Nephron progenitor cell (in vitro differentiated cells): ENCODE measurements at regions not wholly inside any gene's neighbourhood (a gene's known extent, or its start where the extent isn't known, plus 50 kb on each side); places are given as distances from the start of the nearest gene placed in this dataset.

ENCODE experiments used
- DNase-seq: peaks from one replicate; pipeline ENCODE4 v3.0.0; 2021
- H3K27ac Mint-ChIP-seq: 2 replicates; pipeline ENCODE4 v1.8.0; 2021; ENCODE audit warnings: mild to moderate bottlenecking, moderate library complexity, mixed read lengths
- H3K27me3 Mint-ChIP-seq: 2 replicates; pipeline ENCODE4 v1.8.0; 2021; ENCODE audit warnings: mild to moderate bottlenecking, low read depth, mixed read lengths; ENCODE audit not compliant: poor library complexity
- H3K36me3 Mint-ChIP-seq: 2 replicates; pipeline ENCODE4 v1.8.0; 2021; ENCODE audit warnings: low read depth, mixed read lengths
- H3K4me1 Mint-ChIP-seq: 2 replicates; pipeline ENCODE4 v1.8.0; 2021; ENCODE audit warnings: mixed read lengths
- H3K4me3 Mint-ChIP-seq: 2 replicates; pipeline ENCODE4 v1.8.0; 2021; ENCODE audit warnings: mild to moderate bottlenecking, moderate library complexity, mixed read lengths
- H3K9me3 Mint-ChIP-seq: 2 replicates; pipeline ENCODE4 v1.8.0; 2021; ENCODE audit warnings: mild to moderate bottlenecking, moderate library complexity, mixed read lengths
- TF ChIP-seq, protein P1 (sequence below): fragments of 200-600 bp; sonication (generic); IDR thresholded peaks from 2 replicates; pipeline ENCODE4 v1.5.0; 2021; ENCODE audit warnings: antibody characterized with exemption

DNA sequence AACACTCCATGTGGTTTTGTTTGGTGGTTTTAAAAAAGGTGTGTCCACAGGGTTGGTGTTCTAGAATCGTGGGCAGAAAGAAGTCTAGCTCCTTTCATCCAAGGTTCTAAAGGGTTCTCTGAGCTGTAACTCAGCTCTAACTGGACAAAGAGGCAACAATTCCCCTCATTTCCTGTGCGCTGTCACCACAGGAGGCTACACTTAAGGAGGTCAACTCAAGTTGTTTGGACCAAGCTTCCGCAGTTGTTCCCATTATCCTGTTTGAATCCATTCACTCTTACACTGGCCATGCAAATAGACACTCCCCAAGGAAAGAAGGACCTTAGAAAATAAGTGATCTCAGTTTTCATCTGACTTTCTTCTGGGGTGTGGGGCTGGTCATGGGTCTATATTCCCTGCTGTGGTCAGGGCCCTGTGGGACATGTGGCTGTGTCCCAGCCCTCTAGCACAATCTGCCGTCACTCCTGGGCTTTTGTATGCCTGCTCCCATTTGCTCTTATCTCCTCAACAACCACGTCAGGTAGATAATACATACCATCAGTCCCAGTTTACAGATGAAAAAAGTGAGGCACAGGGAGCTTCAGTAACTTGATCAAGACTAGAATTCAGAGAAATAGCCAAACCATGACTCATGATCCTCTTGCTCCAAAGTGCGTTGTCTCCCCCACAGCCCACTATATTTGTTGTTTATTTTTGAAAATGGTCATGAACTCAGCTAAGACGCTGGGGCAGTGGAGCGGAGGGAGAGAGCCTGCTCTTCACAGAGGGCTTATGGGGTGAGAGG lies 103.6 kb downstream of the RHOU start:
- peaks cover 10% of the 10 kb centered on the region for H3K36me3 Mint-ChIP-seq
- no peak for DNase-seq
- H3K4me1 Mint-ChIP-seq: peaks cover 55% of the 10 kb centered on the region
- H3K27me3 Mint-ChIP-seq: peaks cover 6% of the 10 kb centered on the region
- H3K27ac Mint-ChIP-seq: peak overlapping the region; percentile 97
- H3K9me3 Mint-ChIP-seq: peaks cover 21% of the 10 kb centered on the region
- H3K4me3 Mint-ChIP-seq: no peak overlapping the region
- TF ChIP-seq, protein P1, sequence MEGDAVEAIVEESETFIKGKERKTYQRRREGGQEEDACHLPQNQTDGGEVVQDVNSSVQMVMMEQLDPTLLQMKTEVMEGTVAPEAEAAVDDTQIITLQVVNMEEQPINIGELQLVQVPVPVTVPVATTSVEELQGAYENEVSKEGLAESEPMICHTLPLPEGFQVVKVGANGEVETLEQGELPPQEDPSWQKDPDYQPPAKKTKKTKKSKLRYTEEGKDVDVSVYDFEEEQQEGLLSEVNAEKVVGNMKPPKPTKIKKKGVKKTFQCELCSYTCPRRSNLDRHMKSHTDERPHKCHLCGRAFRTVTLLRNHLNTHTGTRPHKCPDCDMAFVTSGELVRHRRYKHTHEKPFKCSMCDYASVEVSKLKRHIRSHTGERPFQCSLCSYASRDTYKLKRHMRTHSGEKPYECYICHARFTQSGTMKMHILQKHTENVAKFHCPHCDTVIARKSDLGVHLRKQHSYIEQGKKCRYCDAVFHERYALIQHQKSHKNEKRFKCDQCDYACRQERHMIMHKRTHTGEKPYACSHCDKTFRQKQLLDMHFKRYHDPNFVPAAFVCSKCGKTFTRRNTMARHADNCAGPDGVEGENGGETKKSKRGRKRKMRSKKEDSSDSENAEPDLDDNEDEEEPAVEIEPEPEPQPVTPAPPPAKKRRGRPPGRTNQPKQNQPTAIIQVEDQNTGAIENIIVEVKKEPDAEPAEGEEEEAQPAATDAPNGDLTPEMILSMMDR: no peak

DNA sequence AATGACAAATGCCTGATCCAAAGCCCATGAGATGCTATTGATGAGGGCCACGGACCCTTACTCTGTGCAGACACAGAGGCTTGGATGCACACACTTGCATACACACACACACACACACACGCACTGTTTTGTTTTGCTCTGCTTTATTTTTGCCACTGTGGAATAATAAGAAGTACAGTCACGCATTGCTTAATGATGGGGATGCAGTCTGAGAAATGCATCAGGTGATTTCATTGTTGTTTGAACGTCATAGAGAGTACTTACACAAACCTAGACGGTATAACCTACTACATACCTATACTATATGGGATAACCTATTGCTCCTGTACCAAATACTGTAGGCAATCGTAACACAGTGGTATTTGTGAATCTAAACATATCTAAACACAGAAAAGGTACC lies 104.4 kb downstream of the RHOU start:
- Mint-ChIP-seq H3K27ac (peak overlapping the region; percentile 97), H3K4me1 (peaks cover 48% of the 10 kb centered on the region), H3K27me3 (peaks cover 6% of the 10 kb centered on the region), H3K4me3 (no peak overlapping the region), H3K36me3 (peaks cover 15% of the 10 kb centered on the region), H3K9me3 (peaks cover 26% of the 10 kb centered on the region)
- no peak for DNase-seq
- TF ChIP-seq, protein P1: no peak

DNA sequence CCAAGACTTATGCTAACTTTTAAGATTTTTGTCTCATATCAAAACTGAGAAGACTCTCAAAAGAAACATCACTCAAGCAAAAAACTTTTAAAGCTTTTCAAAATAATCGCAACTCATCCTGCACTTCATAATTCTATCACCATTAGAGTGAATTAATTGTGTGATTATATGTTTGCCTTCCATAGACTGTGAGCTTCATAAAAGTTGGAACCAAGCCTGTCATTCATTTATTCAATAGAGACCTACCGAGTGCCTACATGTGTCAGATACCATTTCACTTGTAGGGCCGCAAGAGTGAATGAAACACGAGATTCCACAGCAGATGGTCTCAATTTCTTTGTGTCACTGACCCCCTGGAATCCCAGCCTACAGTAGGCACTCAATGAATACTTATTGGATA lies 106.4 kb downstream of the RHOU start:
- no peak overlapping the region for H3K4me3 Mint-ChIP-seq
- peaks cover 26% of the 10 kb centered on the region for H3K9me3 Mint-ChIP-seq
- DNase-seq: no peak
- H3K27me3 Mint-ChIP-seq: no peaks in the 10 kb centered on the region
- H3K27ac Mint-ChIP-seq: no peak overlapping the region
- TF ChIP-seq, protein P1: no peak
- H3K4me1 Mint-ChIP-seq: peaks cover 33% of the 10 kb centered on the region
- peaks cover 15% of the 10 kb centered on the region for H3K36me3 Mint-ChIP-seq

DNA sequence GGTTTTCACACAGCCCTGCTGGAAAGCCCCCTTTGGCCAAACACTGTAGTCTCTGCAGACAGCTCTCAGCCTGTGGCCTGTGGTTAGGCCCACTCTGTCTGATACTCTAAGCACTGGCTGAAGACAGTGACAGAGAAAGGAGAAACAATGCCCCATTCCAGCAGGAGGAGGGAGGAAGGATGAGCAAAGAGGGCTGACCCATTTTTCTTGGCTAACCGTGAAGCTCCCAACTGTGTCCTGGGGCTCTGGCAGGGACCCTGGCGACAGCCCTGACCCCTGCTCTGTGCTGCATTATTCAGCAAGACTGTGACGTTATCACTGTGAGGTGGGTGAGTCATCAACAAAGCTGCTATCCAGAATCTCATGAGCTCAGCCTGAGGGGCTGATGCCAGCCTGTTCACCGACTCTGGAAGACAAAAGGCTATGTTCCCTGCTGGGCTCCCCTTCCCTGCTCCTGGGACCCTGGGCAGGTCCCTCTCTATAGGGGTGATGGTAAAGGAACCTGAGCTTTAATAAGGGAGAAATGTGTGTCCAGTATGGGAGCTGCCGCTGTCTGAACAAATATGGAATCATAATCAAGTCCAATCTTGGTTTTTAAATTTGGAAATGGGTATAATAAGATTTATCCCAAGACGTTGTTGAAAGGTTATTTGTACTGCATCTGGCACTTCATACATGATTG lies 107.0 kb downstream of the RHOU start:
- DNase-seq: no peak
- Mint-ChIP-seq H3K27me3 (peaks cover 4% of the 10 kb centered on the region), H3K36me3 (peaks cover 15% of the 10 kb centered on the region), H3K9me3 (peaks cover 26% of the 10 kb centered on the region), H3K27ac (no peak overlapping the region), H3K4me1 (peaks cover 27% of the 10 kb centered on the region), H3K4me3 (no peak overlapping the region)
- TF ChIP-seq, protein P1: no peak

DNA sequence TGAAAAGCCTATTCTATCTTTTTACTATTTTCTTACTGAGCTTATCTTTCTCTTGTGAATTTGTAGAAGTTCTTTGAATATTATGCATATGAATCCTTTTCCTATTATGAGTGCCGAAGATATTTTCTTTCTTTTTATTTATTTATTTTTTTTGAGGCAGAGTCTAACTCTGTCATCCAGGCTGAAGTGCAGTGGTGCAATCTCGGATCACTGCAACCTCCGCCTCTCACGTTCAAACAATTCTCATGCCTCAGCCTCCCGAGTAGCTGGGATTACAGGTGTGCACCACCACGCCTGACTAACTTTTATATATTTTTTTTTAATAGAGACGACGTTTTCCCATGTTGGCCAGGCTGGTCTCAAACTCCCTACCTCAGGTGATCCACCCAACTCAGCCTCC lies 109.8 kb downstream of the RHOU start:
- Mint-ChIP-seq H3K4me3 (no peak overlapping the region), H3K9me3 (peaks cover 28% of the 10 kb centered on the region), H3K4me1 (peaks cover 21% of the 10 kb centered on the region), H3K27ac (no peak overlapping the region), H3K27me3 (peaks cover 7% of the 10 kb centered on the region), H3K36me3 (peaks cover 15% of the 10 kb centered on the region)
- TF ChIP-seq, protein P1: no peak
- DNase-seq: no peak
